ENCODE measurements at regions not wholly inside any gene's neighbourhood (a gene's known extent, or its start where the extent isn't known, plus 50 kb on each side); places are given as distances from the start of the nearest gene placed in this dataset.

DNA sequence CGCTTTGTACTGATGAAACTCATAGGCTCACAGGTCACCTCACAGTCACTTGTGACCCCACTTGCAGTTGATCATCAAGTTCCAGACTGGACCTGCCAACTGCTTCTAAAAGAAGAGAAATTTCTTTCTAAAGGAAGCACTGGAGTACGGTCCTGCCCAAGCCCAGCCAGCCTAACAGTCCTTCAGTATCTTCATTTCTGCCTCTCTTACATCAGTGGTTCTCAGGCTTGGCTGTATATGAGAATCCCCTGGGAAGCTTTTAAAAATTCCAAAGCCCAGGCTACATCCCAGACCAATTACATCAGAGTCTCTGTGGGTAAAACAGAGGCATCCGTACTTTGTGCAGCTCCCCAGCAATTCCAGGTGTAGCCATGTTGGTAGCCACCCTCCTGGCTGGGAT is 282.1 kb downstream of the NFIB start:
- no peak for DNase-seq
- H3K4me3 Mint-ChIP-seq: no peak overlapping the region
- CTCF ChIA-PET: no interaction called here
- no peaks in the 10 kb centered on the region for H3K9me3 Mint-ChIP-seq
- H3K36me3 Mint-ChIP-seq: no peaks in the 10 kb centered on the region
- no peaks in the 10 kb centered on the region for H3K4me1 Mint-ChIP-seq
- H3K27me3 Mint-ChIP-seq: no peaks in the 10 kb centered on the region
- H3K27ac Mint-ChIP-seq: no peak overlapping the region

DNA sequence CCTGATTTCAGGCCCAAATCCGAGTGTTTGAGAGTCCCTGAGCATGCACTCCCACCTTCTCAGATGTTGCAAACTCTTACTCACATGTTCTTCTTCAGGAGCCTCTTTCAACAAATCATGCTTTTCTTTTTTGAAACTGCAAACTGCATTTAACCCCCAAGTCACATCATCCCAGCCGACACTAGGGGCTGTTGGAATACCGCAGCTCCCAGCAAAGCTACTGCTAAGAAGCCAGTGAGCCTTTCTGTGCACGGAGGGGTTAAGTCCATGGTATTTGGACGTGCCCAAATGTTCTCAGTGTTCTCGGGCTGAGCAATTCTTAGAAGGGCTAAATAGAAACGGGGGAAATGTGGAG is 282.9 kb downstream of the NFIB start:
- Mint-ChIP-seq H3K27ac (no peak overlapping the region), H3K36me3 (no peaks in the 10 kb centered on the region), H3K27me3 (no peaks in the 10 kb centered on the region), H3K4me3 (no peak overlapping the region), H3K4me1 (no peaks in the 10 kb centered on the region), H3K9me3 (no peaks in the 10 kb centered on the region)
- DNase-seq: no peak
- CTCF ChIA-PET: no interaction called here

DNA sequence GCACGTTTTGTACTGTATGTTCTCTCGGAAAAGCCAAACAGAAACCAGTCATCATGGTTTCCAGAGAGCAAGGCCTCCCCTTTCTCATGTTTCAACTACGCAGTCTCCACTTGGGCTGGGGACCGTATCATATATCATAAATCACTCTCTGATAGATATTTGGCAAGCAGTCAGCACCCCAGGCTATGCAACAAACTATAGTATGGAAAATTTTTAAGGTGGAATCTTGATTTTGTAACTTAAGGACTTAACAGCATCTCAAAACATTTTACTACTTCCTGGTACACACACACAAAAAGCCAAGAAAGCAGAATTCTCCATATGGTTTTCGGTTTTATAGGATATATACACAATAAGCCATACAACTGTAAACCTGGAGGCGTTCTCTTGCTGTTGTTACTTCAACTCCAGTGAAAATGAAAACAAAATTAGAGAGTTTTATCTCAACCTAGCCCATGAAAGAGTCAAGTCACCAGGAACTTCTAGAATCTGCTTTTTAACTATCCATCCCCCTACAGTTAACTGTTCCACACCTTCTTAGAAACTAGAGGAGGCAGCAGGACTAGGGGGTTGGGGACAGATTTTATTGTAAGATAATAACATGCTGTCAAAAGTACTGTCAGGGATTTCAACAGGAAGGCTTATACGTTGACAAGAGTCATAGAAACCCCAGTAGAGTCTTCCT is 283.4 kb downstream of the NFIB start:
- H3K27me3 Mint-ChIP-seq: no peaks in the 10 kb centered on the region
- no peak for DNase-seq
- H3K9me3 Mint-ChIP-seq: no peaks in the 10 kb centered on the region
- no peak overlapping the region for H3K4me3 Mint-ChIP-seq
- H3K27ac Mint-ChIP-seq: no peak overlapping the region
- no peaks in the 10 kb centered on the region for H3K36me3 Mint-ChIP-seq
- no peaks in the 10 kb centered on the region for H3K4me1 Mint-ChIP-seq
- CTCF ChIA-PET: no interaction called here

DNA sequence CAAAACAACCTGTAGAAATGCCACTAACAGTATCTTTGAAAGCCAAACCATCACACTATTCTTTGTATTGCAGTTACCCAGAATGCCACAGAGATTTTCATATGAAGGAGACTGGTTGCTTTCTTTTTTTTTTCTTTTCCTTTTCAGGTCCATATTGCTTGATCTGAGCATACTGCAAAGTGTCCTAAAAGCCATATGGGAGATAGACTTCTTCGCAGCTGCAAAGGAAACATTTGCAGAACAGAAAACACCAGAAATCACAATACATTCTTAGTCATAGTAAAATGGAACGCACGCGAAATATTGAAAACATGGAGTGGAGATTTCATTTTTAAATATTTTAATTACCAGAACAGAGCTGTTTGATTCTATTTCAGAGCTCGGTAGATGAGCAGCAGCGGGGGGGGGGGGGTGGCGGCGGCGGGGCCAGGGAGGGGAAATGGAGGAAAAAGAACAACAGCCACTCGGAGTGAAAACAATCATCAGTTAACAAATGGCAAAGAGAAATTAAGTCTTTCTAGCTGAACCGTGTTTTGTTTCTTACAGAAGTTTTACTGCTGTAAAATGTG is 284.1 kb downstream of the NFIB start:
- H3K36me3 Mint-ChIP-seq: no peaks in the 10 kb centered on the region
- H3K4me1 Mint-ChIP-seq: no peaks in the 10 kb centered on the region

DNA sequence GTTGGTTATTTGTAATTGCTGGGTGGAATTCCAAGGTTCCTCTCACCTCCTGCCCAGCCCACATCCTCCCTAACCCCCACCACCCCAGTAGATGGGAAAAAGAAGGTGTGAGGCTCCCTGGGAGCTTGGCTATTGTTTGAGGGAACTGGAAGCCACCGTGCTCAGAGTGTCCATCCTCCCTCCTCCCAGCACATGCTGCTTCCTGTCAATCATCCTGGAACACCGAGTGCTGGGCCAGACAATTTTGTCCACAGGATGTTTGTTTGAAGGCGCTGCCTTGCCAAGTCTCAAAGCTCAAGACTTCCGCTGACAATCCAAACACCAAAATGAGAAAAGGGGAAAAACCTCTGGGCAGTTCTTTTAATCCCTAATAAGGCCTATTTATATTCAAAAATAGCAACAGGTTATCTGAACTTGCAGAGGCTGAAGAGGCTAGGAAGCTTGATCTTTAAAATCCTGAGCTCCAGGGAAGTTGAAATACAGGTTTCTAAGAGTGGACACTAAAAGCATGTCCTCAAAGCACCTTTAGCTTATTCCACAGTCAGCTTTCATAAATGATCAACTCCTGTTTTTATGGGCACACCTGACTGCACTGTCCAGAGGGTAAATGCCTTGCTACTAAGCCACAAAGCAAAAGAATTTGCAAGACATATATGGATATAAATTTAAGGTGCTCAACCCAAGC is 286.7 kb downstream of the NFIB start:
- CTCF ChIA-PET: no interaction called here
- H3K4me1 Mint-ChIP-seq: no peaks in the 10 kb centered on the region
- H3K27ac Mint-ChIP-seq: no peak overlapping the region
- H3K9me3 Mint-ChIP-seq: peaks cover 3% of the 10 kb centered on the region
- H3K27me3 Mint-ChIP-seq: no peaks in the 10 kb centered on the region
- DNase-seq: no peak
- H3K36me3 Mint-ChIP-seq: no peaks in the 10 kb centered on the region
- no peak overlapping the region for H3K4me3 Mint-ChIP-seq

More for the DNA sequence above, 284.1 kb downstream of the NFIB start:
- no peaks in the 10 kb centered on the region for H3K27me3 Mint-ChIP-seq
- no peak for DNase-seq
- H3K4me3 Mint-ChIP-seq: no peak overlapping the region
- H3K9me3 Mint-ChIP-seq: no peaks in the 10 kb centered on the region
- CTCF ChIA-PET: no interaction called here
- no peak overlapping the region for H3K27ac Mint-ChIP-seq

DNA sequence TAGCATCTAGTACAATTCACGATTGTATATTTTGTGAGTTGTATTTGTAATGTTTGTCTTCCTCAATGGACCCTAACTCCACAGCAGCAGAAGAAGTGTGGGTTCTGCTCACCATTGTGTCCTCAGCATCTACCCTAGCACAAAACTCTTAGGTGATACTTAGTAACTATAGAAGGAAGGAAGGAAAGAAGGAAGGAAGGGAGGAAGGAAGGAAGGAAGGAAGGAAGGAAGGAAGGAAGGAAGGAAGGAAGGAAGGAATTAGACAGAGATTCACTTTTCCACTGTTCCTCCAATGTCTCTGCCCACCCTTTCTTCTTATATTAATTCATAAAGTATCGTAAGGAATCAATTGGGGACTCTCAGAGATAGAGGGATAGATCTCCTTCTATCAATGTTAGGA is 288.2 kb downstream of the NFIB start:
- H3K27me3 Mint-ChIP-seq: no peaks in the 10 kb centered on the region
- no peaks in the 10 kb centered on the region for H3K4me1 Mint-ChIP-seq
- no peaks in the 10 kb centered on the region for H3K36me3 Mint-ChIP-seq
- CTCF ChIA-PET: no interaction called here
- peaks cover 3% of the 10 kb centered on the region for H3K9me3 Mint-ChIP-seq
- no peak overlapping the region for H3K4me3 Mint-ChIP-seq
- H3K27ac Mint-ChIP-seq: no peak overlapping the region
- no peak for DNase-seq

DNA sequence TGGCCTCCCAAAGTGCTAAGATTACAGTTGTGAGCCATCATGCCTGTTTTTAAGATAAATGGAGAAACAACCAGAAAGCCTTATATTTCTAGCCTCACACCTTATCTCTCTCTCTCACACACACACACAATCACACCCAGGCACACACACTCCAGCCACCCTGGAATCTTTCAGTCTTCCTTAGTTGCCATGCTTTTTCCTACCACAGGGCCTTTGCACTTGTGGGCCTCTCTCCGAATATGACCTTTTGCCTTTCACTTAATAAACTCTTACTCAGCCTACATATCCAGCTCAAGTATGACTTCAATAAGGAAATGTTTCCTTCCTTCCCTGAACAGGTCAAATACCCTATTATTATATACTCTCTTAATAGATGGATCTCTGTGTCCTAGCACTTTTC is 290.7 kb downstream of the NFIB start:
- DNase-seq: no peak
- Mint-ChIP-seq H3K9me3 (peaks cover 3% of the 10 kb centered on the region), H3K4me3 (no peak overlapping the region), H3K4me1 (no peaks in the 10 kb centered on the region), H3K27me3 (no peaks in the 10 kb centered on the region), H3K27ac (no peak overlapping the region), H3K36me3 (no peaks in the 10 kb centered on the region)
- CTCF ChIA-PET: no interaction called here

DNA sequence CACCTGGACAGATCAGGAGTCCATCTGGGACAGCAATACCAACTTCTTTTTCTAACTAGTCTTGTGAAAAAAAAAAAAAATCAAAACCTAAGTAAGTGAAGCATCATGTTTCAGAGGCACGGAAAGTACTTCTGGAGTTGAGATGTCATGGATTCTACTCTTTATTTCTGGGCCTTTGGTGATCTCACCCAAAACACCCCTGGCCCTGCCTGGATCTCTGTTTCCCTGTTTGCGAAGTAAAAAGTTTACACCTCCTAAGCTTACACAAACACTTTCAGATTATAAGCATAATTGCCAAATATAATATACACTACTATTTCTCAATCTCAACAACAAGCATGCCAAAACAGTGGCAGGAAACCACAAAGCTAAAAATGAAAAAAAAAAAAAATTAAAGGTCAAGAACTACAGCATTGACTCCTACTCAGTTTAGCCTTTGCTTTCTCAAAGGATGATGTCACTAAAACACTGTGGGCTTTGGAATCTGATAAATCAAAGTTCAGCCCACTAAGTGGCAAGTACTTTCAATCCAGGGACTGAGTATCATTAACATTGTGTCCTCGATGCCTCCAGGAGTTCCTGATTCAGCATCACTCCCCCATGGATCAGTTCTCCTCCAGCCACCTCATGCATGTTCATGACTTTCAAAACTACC is 291.9 kb downstream of the NFIB start:
- H3K27me3 Mint-ChIP-seq: no peaks in the 10 kb centered on the region
- H3K4me1 Mint-ChIP-seq: no peaks in the 10 kb centered on the region
- CTCF ChIA-PET: no interaction called here
- DNase-seq: no peak
- peaks cover 3% of the 10 kb centered on the region for H3K9me3 Mint-ChIP-seq
- H3K4me3 Mint-ChIP-seq: no peak overlapping the region
- no peak overlapping the region for H3K27ac Mint-ChIP-seq
- no peaks in the 10 kb centered on the region for H3K36me3 Mint-ChIP-seq

DNA sequence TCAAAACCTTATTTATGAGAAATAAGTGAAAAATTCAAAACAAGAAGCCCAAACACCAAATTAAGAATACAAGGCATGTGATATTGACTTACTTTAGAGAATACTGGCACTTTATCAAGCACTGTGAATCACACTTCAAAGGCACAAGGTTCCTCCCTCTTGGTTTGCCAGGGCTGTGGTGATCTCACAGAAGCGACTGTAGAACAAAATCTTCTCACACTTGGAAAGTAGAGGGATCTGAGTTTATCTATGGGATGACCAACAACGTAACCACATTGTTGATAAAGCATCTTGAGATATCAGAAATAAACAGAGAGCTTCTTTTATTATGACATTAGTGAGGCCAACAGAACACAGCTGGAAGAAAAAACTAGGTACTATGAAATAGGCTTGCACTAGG is 295.9 kb downstream of the NFIB start:
- Mint-ChIP-seq H3K9me3 (peaks cover 8% of the 10 kb centered on the region), H3K4me1 (no peaks in the 10 kb centered on the region), H3K27ac (no peak overlapping the region), H3K4me3 (no peak overlapping the region), H3K36me3 (no peaks in the 10 kb centered on the region), H3K27me3 (no peaks in the 10 kb centered on the region)
- CTCF ChIA-PET: no interaction called here
- no peak for DNase-seq

DNA sequence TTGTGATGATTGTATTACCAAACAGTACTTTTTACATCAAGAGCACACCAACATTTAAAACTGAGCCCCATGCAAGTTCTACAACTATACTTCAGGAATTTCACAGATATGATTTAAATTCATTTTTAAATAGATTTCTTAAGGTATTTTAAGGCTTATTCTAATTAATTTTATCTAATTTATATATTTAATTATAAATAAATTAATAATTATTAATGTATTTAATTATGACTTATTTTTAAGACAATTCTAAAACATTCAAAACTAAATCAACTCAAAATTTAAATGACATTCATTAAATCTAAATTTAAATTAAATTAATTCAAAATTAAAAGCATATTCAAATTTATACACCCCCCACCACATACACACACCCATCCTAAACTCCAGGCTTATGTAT is 299.2 kb downstream of the NFIB start:
- Mint-ChIP-seq H3K4me1 (no peaks in the 10 kb centered on the region), H3K27me3 (no peaks in the 10 kb centered on the region), H3K9me3 (peaks cover 8% of the 10 kb centered on the region), H3K36me3 (no peaks in the 10 kb centered on the region), H3K4me3 (no peak overlapping the region), H3K27ac (no peak overlapping the region)
- CTCF ChIA-PET: no interaction called here
- DNase-seq: no peak

DNA sequence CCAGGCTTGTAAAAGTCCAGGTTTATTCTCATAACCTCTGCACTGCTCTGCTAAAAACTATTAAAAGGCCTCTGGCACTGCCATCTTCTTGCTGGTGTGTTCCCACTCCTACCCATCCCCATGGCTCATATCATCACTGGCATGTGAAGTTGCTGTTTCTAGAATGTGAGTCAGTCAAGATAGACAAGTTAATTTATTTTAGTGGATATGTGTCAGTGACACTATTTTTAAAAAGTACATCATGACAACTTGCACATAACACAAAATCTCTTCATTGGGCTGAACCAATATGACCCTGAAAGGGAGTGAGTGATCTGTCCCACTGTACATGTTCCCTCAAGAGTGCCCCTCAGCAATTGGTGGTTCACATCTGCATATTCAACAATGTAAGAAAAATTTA is 299.7 kb downstream of the NFIB start:
- CTCF ChIA-PET: no interaction called here

DNA sequence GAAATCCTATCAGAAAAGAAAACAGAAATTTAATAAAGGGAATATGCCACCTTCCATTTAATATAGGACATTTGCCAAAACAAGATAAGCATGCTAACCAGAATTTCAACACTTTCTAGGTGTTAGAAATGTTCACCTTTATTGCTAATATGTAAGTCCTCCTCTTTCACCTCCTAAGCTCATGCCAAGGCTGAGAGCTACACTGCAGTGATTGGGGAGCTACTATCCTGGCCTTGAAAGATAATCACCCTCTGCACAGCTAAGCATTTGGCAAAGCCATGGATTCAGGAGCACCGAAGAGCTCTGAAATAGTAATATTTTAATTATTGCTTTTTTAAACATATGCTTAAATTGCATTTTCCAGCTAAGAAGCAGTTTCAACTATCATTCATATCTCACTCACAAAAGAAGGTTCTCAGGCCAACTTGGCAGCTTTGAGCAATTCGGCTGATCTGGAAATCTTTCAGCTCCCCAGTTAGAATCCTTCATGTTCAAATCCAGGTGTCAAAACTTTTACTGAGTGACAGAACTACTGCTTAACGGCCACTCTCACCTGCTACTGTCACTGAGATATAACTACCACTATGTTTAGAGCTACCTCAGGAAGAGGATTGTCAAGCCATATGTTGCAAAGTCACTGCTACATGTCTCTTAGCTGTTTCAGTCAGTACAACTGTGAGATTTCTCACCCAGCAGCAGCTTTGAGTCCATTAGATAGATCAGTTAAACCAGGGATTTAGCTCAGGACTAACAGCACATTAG is 302.0 kb downstream of the NFIB start:
- H3K36me3 Mint-ChIP-seq: no peaks in the 10 kb centered on the region
- peaks cover 8% of the 10 kb centered on the region for H3K9me3 Mint-ChIP-seq
- H3K4me3 Mint-ChIP-seq: no peak overlapping the region
- H3K27me3 Mint-ChIP-seq: no peaks in the 10 kb centered on the region
- no peak overlapping the region for H3K27ac Mint-ChIP-seq
- DNase-seq: no peak
- CTCF ChIA-PET: no interaction called here
- no peaks in the 10 kb centered on the region for H3K4me1 Mint-ChIP-seq

More for the DNA sequence above, 299.7 kb downstream of the NFIB start:
- no peak for DNase-seq
- no peak overlapping the region for H3K4me3 Mint-ChIP-seq
- no peak overlapping the region for H3K27ac Mint-ChIP-seq
- no peaks in the 10 kb centered on the region for H3K27me3 Mint-ChIP-seq
- peaks cover 8% of the 10 kb centered on the region for H3K9me3 Mint-ChIP-seq
- no peaks in the 10 kb centered on the region for H3K36me3 Mint-ChIP-seq
- H3K4me1 Mint-ChIP-seq: no peaks in the 10 kb centered on the region

DNA sequence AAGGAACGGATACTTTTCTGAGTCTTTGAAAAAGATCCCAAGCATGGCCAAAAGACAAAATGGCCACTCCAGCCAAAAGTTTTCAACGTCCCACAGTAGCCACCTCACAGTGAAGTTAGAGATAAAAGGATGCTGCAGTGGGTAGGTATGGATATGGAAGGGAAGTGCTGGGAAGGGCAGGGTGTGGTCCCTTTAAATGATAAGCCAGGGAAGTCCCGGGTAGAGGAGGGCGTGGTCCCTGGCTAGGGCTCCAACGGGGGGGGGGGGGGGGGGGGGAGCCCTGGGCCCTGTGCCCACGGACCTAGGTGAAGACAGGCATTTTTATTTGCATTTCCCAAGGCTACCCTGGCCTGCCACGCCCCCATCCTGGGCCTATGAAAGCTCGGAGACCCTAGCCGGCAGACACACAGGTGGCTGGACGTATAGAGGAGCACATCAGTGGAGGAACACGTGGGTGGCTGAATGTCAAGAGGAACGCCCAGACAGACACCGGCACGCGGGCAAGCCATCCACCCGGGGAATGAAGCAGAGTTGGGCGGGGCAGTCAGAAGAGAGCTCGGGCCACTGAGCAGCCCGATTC is 306.7 kb downstream of the NFIB start:
- H3K9me3 Mint-ChIP-seq: peaks cover 7% of the 10 kb centered on the region
- H3K4me1 Mint-ChIP-seq: no peaks in the 10 kb centered on the region
- H3K27ac Mint-ChIP-seq: no peak overlapping the region
- no peaks in the 10 kb centered on the region for H3K36me3 Mint-ChIP-seq
- H3K27me3 Mint-ChIP-seq: no peaks in the 10 kb centered on the region
- no peak for DNase-seq
- CTCF ChIA-PET: no interaction called here
- H3K4me3 Mint-ChIP-seq: no peak overlapping the region

All from activated naive CD4-positive, alpha-beta T cell treated with anti-CD3 and anti-CD28 coated beads, Interleukin-2, amount 10 ng/mL, durations not matched to agents 7 days and 5 days (primary cell).